Esophagus muscularis mucosa (tissue), 4 donors: ENCODE measurements at regions not wholly inside any gene's neighbourhood (a gene's known extent, or its start where the extent isn't known, plus 50 kb on each side); places are given as distances from the start of the nearest gene placed in this dataset.

Experiments used
- EP300 ChIP-seq: sonication (generic); formaldehyde crosslinking; IDR thresholded peaks from one replicate; pipeline ENCODE4 v1.6.1; 2017; ENCODE audit warnings: antibody characterized with exemption
- POLR2A ChIP-seq: fragments of 450-650 bp; IDR thresholded peaks from one replicate; pipeline ENCODE4 v1.6.1; 2017; ENCODE audit warnings: antibody characterized with exemption, moderate library complexity, mild to moderate bottlenecking, low read depth
- POLR2AphosphoS5 ChIP-seq, 2 donors: sonication (generic); formaldehyde crosslinking; IDR thresholded peaks; one replicate each; pipeline ENCODE4 v1.6.1; 2017; ENCODE audit warnings: antibody characterized with exemption in 2 of 2
- TF ChIP-seq, protein P1 (sequence below), 3 experiments: fragments of 200-600 bp in 2 of 3; fragments of 450-650 bp in 1 of 3; sonication (generic) in 2 of 3; IDR thresholded peaks; one replicate each; pipeline ENCODE4 v1.5.1; 2017 to 2019; ENCODE audit warnings: antibody characterized with exemption in 3 of 3, mild to moderate bottlenecking in 2 of 3, moderate library complexity in 1 of 3

DNA sequence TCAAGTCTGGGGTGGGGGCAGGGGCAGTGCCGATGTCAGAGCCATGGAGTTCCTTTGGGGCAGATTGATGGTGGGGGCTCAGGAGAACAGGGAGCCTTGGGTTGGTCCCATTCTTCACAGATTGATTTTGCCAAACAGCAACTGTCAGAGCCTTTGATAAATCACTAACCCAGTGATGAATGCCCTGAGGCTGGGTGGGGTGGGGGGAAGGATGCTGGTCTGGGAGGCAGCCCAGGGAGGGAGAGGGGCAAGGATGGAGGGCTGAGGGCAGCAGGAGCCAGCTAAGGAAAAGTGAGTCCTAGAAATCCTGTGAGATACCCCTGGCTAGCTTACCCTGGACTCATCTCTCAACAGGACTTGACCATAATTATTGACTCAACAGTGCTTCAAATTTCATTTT is 60.1 kb upstream of the ARAP3 start:
- TF ChIP-seq, protein P1, sequence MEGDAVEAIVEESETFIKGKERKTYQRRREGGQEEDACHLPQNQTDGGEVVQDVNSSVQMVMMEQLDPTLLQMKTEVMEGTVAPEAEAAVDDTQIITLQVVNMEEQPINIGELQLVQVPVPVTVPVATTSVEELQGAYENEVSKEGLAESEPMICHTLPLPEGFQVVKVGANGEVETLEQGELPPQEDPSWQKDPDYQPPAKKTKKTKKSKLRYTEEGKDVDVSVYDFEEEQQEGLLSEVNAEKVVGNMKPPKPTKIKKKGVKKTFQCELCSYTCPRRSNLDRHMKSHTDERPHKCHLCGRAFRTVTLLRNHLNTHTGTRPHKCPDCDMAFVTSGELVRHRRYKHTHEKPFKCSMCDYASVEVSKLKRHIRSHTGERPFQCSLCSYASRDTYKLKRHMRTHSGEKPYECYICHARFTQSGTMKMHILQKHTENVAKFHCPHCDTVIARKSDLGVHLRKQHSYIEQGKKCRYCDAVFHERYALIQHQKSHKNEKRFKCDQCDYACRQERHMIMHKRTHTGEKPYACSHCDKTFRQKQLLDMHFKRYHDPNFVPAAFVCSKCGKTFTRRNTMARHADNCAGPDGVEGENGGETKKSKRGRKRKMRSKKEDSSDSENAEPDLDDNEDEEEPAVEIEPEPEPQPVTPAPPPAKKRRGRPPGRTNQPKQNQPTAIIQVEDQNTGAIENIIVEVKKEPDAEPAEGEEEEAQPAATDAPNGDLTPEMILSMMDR (IDR thresholded peaks at IDR 0.05): no peak
- TF ChIP-seq POLR2A (no peak), POLR2AphosphoS5 (IDR thresholded peaks at IDR 0.05) (no peak), EP300 (no peak)
